Activated CD8-positive, alpha-beta memory T cell treated with anti-CD3 and anti-CD28 coated beads, Interleukin-2, amount 50 U/mL, for 4 hours (primary cell): ENCODE measurements at regions not wholly inside any gene's neighbourhood (a gene's known extent, or its start where the extent isn't known, plus 50 kb on each side); places are given as distances from the start of the nearest gene placed in this dataset.
"Not testable (repeated sequence)": the region's sequence is repeated elsewhere in the genome, so short reads cannot be mapped to it uniquely, and the experiment has no call there.

Source experiments
- DNase-seq: peaks from one replicate; pipeline ENCODE4 v3.0.0-alpha.2; 2020

GRCh38 chrX:65879977-65880799, 159.7 kb downstream of the VSIG4 start:
- no peak for DNase-seq

GRCh38 chrX:65878456-65878855, 161.4 kb downstream of the VSIG4 start:
- DNase-seq: no peak

- no peak for DNase-seq
Observed at GRCh38 chrX:65877953-65878352, 161.9 kb downstream of the VSIG4 start.

DNA sequence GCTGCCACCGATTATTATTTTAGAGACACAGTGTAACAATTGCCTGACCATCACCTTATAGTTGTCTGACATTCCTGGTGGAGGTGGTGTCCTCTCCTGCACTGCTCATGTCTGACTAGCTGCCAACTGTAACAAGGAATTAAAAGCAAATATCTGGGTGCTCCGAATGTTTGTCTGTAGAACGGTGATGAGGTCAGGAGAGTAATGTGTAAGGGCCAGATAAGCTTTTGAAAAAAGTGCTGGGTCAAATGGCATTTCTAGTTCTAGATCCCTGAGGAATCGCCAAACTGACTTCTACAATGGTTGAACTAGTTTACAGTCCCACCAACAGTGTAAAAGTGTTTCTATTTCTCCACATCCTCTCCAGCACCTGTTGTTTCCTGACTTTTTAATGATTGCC, 164.3 kb downstream of the VSIG4 start:
- not testable (repeated sequence) for DNase-seq

DNA sequence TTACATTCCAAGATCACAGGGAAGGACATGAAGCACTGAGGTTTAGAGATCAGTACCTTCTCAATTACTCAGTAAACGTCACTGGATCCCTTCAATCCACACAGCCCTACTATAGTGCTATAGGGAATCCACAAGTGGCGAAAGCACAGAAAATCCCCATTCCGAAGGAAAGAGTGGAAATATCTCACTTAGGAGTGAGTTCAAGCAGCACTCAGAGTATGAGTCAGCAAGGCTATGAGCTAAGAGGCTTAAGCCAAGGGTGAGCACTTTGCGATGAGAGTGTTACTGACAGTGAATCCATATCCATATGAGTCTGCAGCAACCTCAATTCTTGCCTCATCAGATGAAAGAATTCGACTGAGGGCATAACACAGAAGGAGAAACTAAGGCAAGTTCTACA, 165.1 kb downstream of the VSIG4 start:
- DNase-seq: no peak

- DNase-seq: no peak
Observed at GRCh38 chrX:65874110-65874509, 165.8 kb downstream of the VSIG4 start.

GRCh38 chrX:65873385-65873784, 166.5 kb downstream of the VSIG4 start:
- DNase-seq: no peak

DNA sequence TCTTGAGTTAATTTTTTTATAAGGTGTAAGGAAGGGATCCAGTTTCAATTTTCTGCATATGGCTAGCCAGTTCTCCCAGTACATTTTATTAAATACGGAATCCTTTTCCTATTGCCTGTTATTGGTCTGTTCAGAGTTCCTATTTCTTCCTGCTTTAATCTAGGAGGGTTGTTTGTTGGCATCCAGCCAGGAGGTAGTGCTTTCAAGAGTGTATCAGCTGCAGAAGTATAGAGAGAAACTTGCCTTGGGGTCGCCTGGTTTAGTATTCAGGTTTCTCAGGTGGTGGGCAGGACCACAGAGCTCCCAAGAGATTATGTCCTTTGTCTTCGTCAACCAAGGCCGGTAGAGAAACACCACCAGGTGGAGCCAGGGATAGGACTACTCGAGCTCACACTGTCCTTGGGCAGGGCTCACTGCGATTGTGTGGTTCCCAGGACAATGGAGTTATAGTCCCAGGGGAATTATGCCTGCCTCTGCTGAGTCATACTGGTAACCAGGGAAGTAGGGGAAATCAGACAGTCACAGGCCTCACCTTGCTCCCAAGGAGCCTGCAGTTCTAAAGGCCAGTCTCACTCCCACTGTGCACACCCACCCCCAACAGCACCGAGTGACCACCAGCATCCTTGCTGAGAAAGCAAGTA, 168.1 kb downstream of the VSIG4 start:
- DNase-seq: no peak

GRCh38 chrX:65870544-65870943, 169.3 kb downstream of the VSIG4 start:
- DNase-seq: not testable (repeated sequence)

DNA sequence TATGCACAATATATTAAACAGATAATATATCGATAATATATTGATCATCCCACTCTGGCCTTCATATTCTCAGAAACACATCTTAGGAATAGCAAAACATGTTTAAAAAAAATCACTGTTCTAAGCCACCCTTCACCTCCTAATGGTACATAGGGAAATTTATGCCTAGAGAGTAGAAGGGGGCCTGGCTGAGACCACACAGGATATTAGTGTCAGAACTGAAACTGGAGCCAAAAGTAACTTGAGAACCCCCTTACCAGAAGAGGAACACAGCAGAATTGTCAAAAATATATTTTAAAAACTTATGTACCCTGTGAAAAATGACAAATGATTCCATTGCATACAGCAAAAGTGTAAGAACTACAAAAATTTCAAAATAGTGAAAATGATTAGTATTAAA, 173.1 kb downstream of the VSIG4 start:
- no peak for DNase-seq

DNA sequence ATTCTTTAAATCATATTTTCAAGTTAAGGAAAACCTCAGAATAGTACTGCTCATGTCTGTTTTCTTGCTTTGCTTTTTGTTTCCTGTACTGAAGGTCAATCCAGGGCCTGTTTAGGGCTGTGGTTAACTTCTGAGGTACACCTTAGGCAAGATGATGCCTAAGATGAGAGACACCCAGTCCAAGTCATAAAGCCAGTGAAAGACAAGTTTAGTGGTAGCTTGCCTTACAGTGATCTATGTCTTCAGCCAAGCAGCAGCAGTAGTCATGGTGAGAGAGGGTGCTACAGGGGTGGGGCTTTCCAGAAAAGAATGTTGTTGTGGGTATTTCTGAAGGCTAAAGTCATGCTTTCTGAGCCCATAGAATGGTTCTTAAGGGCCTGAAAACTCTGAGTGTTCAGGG, 173.7 kb downstream of the VSIG4 start:
- no peak for DNase-seq

DNA sequence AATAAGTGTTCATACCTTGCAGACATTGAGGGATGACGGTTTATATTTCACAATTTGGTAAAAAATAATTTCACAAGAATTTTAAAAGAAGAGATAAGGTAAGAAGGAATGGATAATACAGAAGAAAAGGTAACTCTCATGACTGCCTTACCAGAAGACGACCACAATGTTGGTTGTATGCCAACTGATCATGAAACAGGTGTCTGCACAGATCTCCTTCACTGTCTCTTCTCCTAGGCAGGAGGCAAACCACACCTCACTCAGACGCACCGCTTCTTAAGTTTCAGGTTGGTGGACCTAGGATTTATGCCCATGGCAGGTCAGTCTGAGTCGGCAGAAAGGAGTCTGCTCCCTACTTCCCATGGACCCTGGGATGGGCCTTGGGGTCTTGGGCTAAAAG, 177.2 kb downstream of the VSIG4 start:
- DNase-seq: no peak

DNA sequence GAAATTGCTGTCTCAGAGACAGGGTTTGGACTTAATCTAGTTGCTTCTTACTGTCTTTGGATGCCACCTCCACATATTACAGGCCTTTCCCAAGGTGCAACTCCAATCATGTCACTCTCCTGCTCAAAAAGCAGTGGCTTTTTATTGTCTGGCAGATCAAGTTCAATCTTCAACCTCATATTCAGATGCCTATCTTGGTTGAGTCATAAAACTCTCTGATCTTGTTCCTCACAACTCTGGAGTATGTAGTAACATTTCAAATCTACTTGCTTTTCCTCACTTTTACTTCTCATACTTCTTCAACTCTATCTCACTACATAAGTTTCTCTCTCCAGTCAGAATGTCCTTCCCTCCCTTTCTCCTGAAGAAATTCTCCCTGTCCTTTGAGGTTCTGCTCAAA, 180.6 kb downstream of the VSIG4 start:
- DNase-seq: no peak

DNA sequence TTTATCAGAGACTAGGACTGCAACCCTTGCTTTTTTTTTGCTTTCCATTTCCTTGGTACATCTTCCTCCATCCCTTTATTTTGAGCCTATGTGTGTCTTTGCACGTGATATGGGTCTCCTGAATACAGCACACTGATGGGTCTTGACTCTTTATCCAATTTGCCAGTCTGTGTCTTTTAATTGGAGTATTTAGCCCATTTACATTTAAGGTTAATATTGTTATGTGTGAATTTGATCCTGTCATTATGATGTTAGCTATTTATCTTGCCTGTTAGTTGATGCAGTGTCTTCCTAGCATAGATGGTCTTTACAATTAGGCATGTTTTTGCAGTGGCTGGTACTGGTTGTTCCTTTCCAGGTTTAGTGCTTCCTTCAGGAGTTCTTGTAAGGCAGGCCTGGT, 185.4 kb downstream of the VSIG4 start:
- DNase-seq: not testable (repeated sequence)

DNA sequence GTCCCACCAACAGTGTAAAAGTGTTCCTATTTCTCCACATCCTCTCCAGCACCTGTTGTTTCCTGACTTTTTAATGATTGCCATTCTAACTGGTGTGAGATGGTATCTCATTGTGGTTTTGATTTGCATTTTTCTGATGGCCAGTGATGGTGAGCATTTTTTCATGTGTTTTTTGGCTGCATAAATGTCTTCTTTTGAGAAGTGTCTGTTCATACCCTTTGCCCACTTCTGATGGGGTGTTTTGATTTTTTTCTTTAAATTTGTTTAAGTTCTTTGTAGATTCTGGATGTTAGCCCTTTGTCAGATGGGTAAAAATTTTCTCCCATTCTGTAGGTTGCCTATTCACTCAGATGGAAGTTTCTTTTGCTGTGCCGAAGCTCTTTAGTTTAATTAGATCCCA, 183.9 kb downstream of the MSN start:
- DNase-seq: not testable (repeated sequence)

GRCh38 chrX:65850821-65851220, 183.4 kb downstream of the MSN start:
- DNase-seq: not testable (repeated sequence)

DNA sequence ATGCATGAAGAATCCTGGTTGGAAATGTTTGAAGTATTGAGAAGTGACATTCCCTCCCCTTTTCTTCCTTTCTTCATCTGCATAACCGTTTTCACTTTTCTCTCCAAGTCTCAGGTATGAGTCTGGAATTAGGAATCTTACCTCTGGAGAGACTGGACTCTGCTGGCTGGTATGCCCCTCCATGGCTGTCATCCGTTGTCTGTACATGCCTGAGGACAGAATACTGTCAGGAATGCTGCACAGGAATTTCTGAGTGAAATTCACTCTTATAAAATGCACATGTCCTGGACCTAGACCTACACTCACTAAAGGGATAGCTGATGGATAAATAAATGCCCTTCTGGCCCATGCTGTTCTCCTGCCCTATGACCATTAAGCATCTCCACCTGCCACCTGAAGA, 179.5 kb downstream of the MSN start:
- DNase-seq: no peak

DNA sequence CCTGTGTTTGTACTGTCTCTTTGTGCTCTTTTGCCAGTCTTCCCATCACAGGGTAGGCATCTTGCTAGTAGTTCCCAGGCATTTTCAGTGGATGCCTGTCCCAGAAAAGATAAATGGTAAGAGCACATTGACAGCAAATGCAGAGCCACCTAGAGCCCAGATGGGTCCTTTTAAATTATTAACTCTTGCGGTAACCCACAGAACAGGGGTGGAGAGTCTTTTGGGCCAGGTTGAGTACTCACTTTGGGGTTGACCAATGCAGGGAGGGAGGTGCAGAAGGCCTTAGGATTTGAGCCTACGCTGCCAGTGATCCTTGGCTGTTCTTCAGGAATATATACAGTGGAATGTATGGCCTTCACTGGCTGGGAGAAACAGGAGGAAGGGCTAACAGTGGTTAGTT, 173.8 kb downstream of the MSN start:
- DNase-seq: no peak

GRCh38 chrX:65838674-65839073, 171.2 kb downstream of the MSN start:
- no peak for DNase-seq

- no peak for DNase-seq
Observed at GRCh38 chrX:65837875-65838549, 170.6 kb downstream of the MSN start.

GRCh38 chrX:65831268-65831667, 163.8 kb downstream of the MSN start:
- DNase-seq: no peak

GRCh38 chrX:65828599-65828998, 161.1 kb downstream of the MSN start:
- no peak for DNase-seq

DNA sequence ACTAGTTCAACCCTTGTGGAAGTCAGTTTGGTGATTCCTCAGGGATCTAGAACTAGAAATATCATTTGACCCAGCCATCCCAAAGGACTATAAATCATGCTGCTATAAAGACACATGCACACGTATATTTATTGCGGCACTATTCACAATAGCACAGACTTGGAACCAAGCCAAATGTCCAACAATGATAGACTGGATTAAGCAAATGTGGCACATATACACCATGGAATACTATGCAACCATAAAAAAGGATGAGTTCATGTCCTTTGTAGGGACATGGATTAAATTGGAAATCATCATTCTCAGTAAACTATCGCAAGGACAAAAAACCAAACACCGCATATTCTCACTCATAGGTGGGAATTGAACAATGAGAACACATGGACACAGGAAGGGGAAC, 157.8 kb downstream of the MSN start:
- not testable (repeated sequence) for DNase-seq
